ENCODE measurements at regions not wholly inside any gene's neighbourhood (a gene's known extent, or its start where the extent isn't known, plus 50 kb on each side); places are given as distances from the start of the nearest gene placed in this dataset.

DNA sequence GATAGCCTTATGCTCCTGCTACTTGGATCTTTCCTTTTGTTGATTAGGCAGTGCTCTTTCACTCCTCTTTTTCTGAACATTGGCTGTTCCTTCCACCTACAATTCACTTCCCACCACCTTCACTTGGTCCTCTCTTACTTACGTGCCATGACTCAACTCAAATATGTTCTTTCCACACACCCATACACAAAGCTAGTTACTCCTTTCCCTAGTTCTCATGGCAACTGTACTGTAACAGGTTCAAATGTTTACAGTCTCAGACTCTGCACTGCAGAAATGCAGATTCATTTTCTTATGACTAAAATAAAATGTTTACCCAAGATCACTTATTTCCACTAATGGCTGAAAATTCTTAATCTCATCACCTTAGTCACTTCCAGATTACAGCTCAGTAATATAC is 174.0 kb upstream of the TSHZ2 start:
- no peak overlapping the region for H3K27ac ChIP-seq
- TF ChIP-seq, protein P1, sequence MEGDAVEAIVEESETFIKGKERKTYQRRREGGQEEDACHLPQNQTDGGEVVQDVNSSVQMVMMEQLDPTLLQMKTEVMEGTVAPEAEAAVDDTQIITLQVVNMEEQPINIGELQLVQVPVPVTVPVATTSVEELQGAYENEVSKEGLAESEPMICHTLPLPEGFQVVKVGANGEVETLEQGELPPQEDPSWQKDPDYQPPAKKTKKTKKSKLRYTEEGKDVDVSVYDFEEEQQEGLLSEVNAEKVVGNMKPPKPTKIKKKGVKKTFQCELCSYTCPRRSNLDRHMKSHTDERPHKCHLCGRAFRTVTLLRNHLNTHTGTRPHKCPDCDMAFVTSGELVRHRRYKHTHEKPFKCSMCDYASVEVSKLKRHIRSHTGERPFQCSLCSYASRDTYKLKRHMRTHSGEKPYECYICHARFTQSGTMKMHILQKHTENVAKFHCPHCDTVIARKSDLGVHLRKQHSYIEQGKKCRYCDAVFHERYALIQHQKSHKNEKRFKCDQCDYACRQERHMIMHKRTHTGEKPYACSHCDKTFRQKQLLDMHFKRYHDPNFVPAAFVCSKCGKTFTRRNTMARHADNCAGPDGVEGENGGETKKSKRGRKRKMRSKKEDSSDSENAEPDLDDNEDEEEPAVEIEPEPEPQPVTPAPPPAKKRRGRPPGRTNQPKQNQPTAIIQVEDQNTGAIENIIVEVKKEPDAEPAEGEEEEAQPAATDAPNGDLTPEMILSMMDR (conservative IDR thresholded peaks at IDR 0.05), result no peak

DNA sequence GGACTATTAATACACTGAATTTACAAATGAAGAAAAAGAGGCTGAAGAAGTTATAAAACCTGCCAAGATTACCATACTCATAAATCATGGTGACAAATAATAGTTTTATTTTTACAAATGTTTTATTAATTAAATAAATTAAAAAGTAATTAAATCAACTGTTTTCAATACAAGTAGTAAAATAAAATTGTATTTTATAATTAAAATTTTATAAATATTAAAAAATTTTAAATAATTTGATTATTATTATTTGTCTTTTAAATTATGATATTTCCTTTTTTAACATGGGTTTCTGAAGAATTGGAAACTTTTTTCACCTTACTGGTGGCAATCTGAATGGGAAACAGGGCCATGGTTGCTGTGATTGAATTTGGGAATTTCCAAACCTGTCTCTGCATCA is 177.3 kb upstream of the TSHZ2 start:
- TF ChIP-seq, protein P1 (conservative IDR thresholded peaks at IDR 0.05), result no peak
- H3K27ac ChIP-seq, result no peak overlapping the region

DNA sequence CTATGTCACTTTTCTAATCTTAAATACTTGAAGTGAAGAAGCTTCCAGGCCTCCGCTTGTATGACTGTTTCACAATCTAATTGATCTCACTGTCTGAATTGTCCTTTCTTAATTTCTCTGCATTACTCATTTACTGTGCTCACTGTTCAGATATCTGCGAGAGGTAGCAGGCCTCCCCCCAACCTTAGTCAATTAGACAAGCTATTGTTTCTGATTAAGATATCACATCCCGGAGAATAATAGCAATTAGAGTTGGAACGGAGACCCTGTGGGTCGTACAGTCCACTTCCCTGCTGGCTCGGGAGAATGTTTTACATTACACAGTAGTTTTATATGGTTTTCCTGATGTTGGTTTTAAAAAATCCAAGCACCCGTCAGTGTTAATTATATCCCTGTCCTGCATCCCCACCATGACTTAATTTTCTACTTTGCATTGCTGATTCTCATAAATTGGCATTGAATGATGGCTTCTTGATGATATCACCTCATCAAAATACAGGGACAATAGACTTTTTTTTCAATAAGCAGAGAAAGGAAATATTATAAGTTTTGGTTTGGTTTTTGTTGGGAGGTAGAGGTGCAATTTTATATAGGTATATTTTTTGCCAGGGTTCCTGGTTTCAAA is 178.7 kb upstream of the TSHZ2 start:
- H3K27ac ChIP-seq, result no peak overlapping the region
- TF ChIP-seq, protein P1 (conservative IDR thresholded peaks at IDR 0.05), result no peak

DNA sequence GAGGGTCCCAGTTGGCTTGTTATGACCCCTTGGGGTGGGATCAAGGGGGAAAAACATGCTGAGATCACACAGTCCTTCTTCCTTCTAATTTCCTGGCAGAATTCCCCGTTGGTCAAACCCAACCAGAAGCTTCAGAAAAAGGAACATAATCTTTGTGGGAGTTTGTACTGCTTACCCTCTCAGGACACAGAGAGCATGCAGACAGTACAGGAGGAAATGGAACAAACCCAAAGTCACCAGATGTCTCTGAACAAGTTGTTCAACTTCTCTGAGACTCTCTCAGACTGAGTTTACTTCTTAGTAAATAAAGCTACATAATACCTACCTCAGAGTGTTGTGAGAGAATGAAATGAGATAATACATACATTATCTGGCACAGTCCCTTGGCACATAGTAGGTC is 181.1 kb upstream of the TSHZ2 start:
- H3K27ac ChIP-seq, result peak overlapping the region; percentile 25; the same call in 1 of the 2 replicates
- TF ChIP-seq, protein P1 (conservative IDR thresholded peaks at IDR 0.05), result no peak

DNA sequence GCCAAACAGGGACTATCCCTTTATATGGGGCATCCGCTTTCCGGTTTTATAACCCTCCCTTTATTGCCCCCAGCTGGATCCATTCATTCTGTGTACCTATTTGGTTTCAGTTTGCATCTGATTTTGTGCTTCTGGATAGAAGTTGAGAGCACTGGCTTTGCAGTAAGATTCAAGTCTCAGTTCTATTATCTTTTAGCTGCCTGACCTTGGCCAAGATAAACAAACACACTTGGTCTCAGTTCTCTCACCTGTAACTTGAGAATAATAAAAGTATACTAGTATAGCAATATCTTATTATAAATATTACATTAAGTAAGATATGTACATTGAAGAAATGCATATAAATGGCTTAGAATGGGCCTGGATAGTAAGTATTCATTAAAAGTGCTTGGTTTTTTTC is 182.4 kb upstream of the TSHZ2 start:
- no peak overlapping the region for H3K27ac ChIP-seq
- TF ChIP-seq, protein P1 (conservative IDR thresholded peaks at IDR 0.05), result no peak

DNA sequence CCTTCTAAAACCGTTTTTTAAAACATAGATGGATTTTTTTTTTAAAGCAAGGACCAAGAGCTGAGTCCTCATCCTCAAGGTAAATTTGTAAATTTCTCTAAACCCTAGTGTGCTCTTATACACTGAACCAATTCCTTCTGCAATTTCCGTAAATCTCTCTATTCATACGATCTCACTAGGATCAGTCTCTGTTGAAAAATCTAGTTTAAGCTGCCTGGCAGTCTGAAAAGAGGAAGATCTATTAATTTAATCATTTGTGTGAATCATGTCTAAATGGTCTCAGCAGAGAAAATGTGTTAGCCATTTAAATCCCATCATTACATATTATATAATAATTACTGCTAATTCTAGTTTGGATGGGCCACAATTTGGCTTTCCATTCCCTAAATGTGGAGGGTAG is 184.2 kb upstream of the TSHZ2 start:
- TF ChIP-seq, protein P1 (conservative IDR thresholded peaks at IDR 0.05), result no peak
- H3K27ac ChIP-seq, result no peak overlapping the region

DNA sequence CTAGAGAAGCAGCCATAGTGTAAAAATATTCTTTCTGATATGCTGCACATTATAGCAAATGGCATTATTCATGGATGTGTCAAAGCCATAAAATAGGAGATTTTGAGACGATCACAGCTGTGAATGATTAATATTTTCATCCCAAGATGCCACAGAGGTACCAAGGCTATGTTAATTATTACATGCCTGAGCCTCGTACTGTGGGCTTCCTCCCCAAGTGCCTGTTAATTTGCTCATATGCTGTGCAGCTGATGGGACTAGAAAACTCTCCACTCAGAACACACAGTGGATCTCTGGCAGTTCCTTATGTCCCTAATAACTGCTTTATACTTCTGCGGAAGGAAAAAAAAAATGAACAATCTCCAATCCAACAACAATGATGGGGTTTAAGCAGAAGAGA is 184.9 kb upstream of the TSHZ2 start:
- TF ChIP-seq, protein P1 (conservative IDR thresholded peaks at IDR 0.05), result no peak
- H3K27ac ChIP-seq, result no peak overlapping the region

All from VCaP (cell line).